Keratinocyte (primary cell): ENCODE measurements at regions not wholly inside any gene's neighbourhood (a gene's known extent, or its start where the extent isn't known, plus 50 kb on each side); places are given as distances from the start of the nearest gene placed in this dataset.

ENCODE experiments used
- DNase-seq: peaks from one replicate; pipeline ENCODE4 v3.0.0-alpha.2; 2011; ENCODE audit warnings: low read depth, missing footprints, low spot score
- FAIRE-seq: peaks from 2 replicates; lab custom pipeline; 2011; peaks lifted over from hg19 to GRCh38; lab: Jason Lieb, UNC
- H2AFZ ChIP-seq: 2 replicates; pipeline ENCODE4 v1.6.0; 2012; ENCODE audit warnings: low read length, control low read depth, inconsistent platforms; ENCODE audit not compliant: control insufficient read depth
- H3K27ac ChIP-seq: 2 replicates; pipeline ENCODE4 v1.5.1; 2011; ENCODE audit warnings: low read length; ENCODE audit not compliant: control insufficient read depth, insufficient read depth
- H3K27me3 ChIP-seq: 3 replicates; pipeline ENCODE4 v1.6.0; 2011; ENCODE audit warnings: low read length; ENCODE audit not compliant: control insufficient read depth, insufficient read depth; ENCODE audit errors: extremely low read depth
- H3K36me3 ChIP-seq, 2 experiments: 2 replicates in 1 of 2; 3 replicates in 1 of 2; pipeline ENCODE4 v1.5.1; 2011; ENCODE audit warnings: low read length in 2 of 2, mild to moderate bottlenecking in 1 of 2; ENCODE audit not compliant: control insufficient read depth in 2 of 2, insufficient read depth in 2 of 2; ENCODE audit errors: extremely low read depth in 1 of 2
- H3K4me1 ChIP-seq: 3 replicates; pipeline ENCODE4 v1.5.1; 2011; ENCODE audit warnings: low read length; ENCODE audit not compliant: control insufficient read depth, insufficient read depth; ENCODE audit errors: extremely low read depth
- H3K4me2 ChIP-seq: 3 replicates; pipeline ENCODE4 v1.6.0; 2011; ENCODE audit warnings: low read depth, low read length; ENCODE audit not compliant: control insufficient read depth, insufficient read depth; ENCODE audit errors: extremely low read depth
- H3K4me3 ChIP-seq, 3 experiments: fragments of 200-600 bp in 1 of 3; sonication (generic) in 1 of 3; 2 replicates in 2 of 3; 3 replicates in 1 of 3; pipeline ENCODE4 v1.5.1; 2011 to 2016; ENCODE audit warnings: low read length in 3 of 3, mild to moderate bottlenecking in 3 of 3, control low read depth in 2 of 3, inconsistent platforms in 1 of 3, low read depth in 1 of 3, mixed read lengths in 1 of 3, mixed run types in 1 of 3, moderate library complexity in 1 of 3; ENCODE audit not compliant: control insufficient read depth in 2 of 3, insufficient read depth in 2 of 3; ENCODE audit errors: extremely low read depth in 1 of 3
- H3K79me2 ChIP-seq: 2 replicates; pipeline ENCODE4 v1.6.0; 2012; ENCODE audit warnings: low read length; ENCODE audit not compliant: control insufficient read depth, insufficient read depth
- H3K9ac ChIP-seq: 3 replicates; pipeline ENCODE4 v1.6.0; 2011; ENCODE audit warnings: low read length; ENCODE audit not compliant: control insufficient read depth, insufficient read depth; ENCODE audit errors: extremely low read depth
- H3K9me1 ChIP-seq: 3 replicates; pipeline ENCODE4 v1.6.0; 2011; ENCODE audit warnings: low read length; ENCODE audit not compliant: control insufficient read depth, insufficient read depth; ENCODE audit errors: extremely low read depth
- H3K9me3 ChIP-seq: 2 replicates; pipeline ENCODE4 v1.5.1; 2012; ENCODE audit warnings: low read depth, low read length; ENCODE audit not compliant: control insufficient read depth
- H4K20me1 ChIP-seq: 3 replicates; pipeline ENCODE4 v1.6.0; 2011; ENCODE audit warnings: low read length; ENCODE audit not compliant: control insufficient read depth, insufficient read depth; ENCODE audit errors: extremely low read depth
- EZH2 ChIP-seq: IDR thresholded peaks from one replicate; pipeline ENCODE4 v1.6.1; 2012; ENCODE audit warnings: inconsistent platforms, mild to moderate bottlenecking, low read length, moderate library complexity
- dilution Hi-C: fragments of 300-500 bp; cut with MboI; formaldehyde crosslinking; loops from one replicate; pipeline ENCODE4 v1.7.0; 2020; ENCODE audit warnings: low sequenced_read_pairs; ENCODE audit not compliant: extremely low pct_ligation_motif_present
- TF ChIP-seq, protein P1 (sequence below), 3 experiments: IDR thresholded peaks in 1 of 3; conservative IDR thresholded peaks in 1 of 3; optimal IDR thresholded peaks in 1 of 3; 2 replicates in 2 of 3; 3 replicates in 1 of 3; pipeline versions ENCODE3 to v1.5.1; 2011; ENCODE audit warnings: low read length in 3 of 3, mild to moderate bottlenecking in 3 of 3, moderate library complexity in 2 of 3, control low read depth in 1 of 3, inconsistent platforms in 1 of 3; ENCODE audit not compliant: insufficient read depth in 2 of 3; ENCODE audit errors: extremely low read depth in 1 of 3

DNA sequence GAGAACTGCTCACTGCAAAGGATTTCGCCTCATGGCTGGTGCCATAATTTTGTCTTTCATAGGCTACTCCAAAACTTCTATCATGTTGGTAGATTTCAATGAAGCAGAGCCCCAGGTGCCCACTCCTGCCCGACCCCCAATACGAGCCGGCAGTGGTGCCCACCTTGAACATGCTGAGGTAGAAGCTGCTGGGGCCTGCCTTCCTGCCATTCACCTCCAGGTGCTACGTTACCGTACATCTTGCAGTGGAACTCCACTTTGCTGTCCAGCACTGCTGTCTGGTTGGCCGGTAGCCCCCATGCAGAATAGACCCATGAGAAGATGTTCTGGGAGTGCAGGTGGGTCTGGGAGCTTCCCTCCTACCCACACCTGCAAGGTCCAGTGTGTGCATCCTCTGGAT, 502.8 kb upstream of the TBL1XR1 start:
- Histone ChIP-seq H3K9ac (no peak overlapping the region), H2AFZ (no peak overlapping the region), H3K27me3 (no peaks in the 10 kb centered on the region), H3K36me3 (no peaks in the 10 kb centered on the region), H3K4me2 (no peak overlapping the region), H3K79me2 (no peaks in the 10 kb centered on the region), H3K9me1 (no peaks in the 10 kb centered on the region), H3K9me3 (no peaks in the 10 kb centered on the region), H4K20me1 (no peaks in the 10 kb centered on the region), H3K4me1 (no peaks in the 10 kb centered on the region), H3K4me3 (no peak overlapping the region), H3K27ac (no peak overlapping the region)
- DNase-seq (no peak), FAIRE-seq (no peak)
- TF ChIP-seq EZH2 = no peak
- dilution Hi-C loops = no loop called here

DNA sequence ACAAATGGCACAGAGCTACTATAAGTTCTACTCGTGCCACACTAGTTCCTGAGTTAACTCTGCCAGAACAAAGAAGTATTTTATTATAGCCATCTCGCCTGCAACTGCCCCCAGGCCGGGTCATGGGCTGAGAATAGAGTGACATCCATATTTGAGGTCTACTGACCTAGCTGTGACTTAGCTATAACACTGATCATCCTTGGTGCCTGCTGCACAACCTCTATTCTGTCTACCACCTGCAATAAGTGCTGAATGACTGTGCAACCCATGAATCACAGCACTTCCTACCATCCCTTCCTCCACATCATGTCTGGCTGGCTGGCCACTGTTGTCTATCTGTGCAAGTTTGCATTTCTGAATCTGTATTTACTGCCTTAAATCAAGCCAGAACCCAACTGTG, 506.5 kb upstream of the TBL1XR1 start:
- TF ChIP-seq, protein P1, sequence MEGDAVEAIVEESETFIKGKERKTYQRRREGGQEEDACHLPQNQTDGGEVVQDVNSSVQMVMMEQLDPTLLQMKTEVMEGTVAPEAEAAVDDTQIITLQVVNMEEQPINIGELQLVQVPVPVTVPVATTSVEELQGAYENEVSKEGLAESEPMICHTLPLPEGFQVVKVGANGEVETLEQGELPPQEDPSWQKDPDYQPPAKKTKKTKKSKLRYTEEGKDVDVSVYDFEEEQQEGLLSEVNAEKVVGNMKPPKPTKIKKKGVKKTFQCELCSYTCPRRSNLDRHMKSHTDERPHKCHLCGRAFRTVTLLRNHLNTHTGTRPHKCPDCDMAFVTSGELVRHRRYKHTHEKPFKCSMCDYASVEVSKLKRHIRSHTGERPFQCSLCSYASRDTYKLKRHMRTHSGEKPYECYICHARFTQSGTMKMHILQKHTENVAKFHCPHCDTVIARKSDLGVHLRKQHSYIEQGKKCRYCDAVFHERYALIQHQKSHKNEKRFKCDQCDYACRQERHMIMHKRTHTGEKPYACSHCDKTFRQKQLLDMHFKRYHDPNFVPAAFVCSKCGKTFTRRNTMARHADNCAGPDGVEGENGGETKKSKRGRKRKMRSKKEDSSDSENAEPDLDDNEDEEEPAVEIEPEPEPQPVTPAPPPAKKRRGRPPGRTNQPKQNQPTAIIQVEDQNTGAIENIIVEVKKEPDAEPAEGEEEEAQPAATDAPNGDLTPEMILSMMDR (optimal IDR thresholded peaks at IDR 0.05 in 1 of 3, IDR thresholded peaks at IDR 0.05 in 1 of 3, conservative IDR thresholded peaks at IDR 0.05 in 1 of 3; ENCODE audit: extremely low read depth in 1 of 3, insufficient read depth in 2 of 3, low read length in 3 of 3) = no peak
- no peak for TF ChIP-seq EZH2
- DNase-seq (no peak), FAIRE-seq (peak; percentile 64)
- Histone ChIP-seq H2AFZ (no peak overlapping the region), H3K27me3 (no peaks in the 10 kb centered on the region), H3K27ac (no peak overlapping the region), H3K4me1 (no peaks in the 10 kb centered on the region), H4K20me1 (no peaks in the 10 kb centered on the region), H3K9me1 (no peaks in the 10 kb centered on the region), H3K9ac (no peak overlapping the region), H3K9me3 (no peaks in the 10 kb centered on the region), H3K4me3 (no peak overlapping the region), H3K4me2 (no peak overlapping the region), H3K36me3 (no peaks in the 10 kb centered on the region), H3K79me2 (no peaks in the 10 kb centered on the region)
- dilution Hi-C loops = no loop called here
